ENCODE measurements at regions not wholly inside any gene's neighbourhood (a gene's known extent, or its start where the extent isn't known, plus 50 kb on each side); places are given as distances from the start of the nearest gene placed in this dataset.

DNA sequence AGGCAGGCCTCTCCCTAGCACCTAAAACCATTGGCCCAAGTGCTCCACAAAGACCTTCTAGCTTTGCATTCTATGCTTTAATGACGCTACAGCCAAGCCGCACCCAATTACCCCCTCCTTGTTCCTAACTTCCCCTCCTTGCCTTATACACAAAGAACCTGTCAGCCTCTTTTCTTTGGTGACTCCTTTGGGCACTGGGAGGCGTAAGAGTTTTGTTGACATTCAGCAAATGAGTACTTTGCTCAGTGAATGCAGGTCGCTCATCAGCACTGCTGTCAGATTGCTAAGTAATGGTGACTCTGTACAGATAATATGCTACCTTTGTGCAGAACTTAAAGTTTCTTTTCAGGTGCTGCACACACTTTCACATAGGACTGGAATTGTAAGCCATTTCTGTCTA is 187.6 kb upstream of the FAM78B start:
- H3K27me3 ChIP-seq, result no peaks in the 10 kb centered on the region
- intact Hi-C loops (cut with DNase I), result no loop called here
- DNase-seq, result no peak

GRCh38 chr1:166365081-166365480 is 198.3 kb upstream of the FAM78B start:
- TF ChIP-seq, protein P1, sequence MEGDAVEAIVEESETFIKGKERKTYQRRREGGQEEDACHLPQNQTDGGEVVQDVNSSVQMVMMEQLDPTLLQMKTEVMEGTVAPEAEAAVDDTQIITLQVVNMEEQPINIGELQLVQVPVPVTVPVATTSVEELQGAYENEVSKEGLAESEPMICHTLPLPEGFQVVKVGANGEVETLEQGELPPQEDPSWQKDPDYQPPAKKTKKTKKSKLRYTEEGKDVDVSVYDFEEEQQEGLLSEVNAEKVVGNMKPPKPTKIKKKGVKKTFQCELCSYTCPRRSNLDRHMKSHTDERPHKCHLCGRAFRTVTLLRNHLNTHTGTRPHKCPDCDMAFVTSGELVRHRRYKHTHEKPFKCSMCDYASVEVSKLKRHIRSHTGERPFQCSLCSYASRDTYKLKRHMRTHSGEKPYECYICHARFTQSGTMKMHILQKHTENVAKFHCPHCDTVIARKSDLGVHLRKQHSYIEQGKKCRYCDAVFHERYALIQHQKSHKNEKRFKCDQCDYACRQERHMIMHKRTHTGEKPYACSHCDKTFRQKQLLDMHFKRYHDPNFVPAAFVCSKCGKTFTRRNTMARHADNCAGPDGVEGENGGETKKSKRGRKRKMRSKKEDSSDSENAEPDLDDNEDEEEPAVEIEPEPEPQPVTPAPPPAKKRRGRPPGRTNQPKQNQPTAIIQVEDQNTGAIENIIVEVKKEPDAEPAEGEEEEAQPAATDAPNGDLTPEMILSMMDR (IDR thresholded peaks at IDR 0.05), result no peak
- Histone ChIP-seq H3K36me3 (no peaks in the 10 kb centered on the region), H3K27me3 (no peaks in the 10 kb centered on the region), H3K4me1 (no peaks in the 10 kb centered on the region), H3K9me3 (no peaks in the 10 kb centered on the region), H3K4me3 (no peak overlapping the region), H3K27ac (no peak overlapping the region)
- no peak for ATAC-seq
- DNase-seq, result no peak
- intact Hi-C loops (cut with DNase I), result no loop called here

More for the DNA sequence above, 187.6 kb upstream of the FAM78B start:
- Histone ChIP-seq H3K27ac (no peak overlapping the region), H3K9me3 (no peaks in the 10 kb centered on the region), H3K4me3 (no peak overlapping the region), H3K36me3 (no peaks in the 10 kb centered on the region), H3K4me1 (no peaks in the 10 kb centered on the region)
- ATAC-seq, result no peak
- TF ChIP-seq, protein P1 (IDR thresholded peaks at IDR 0.05), result no peak

GRCh38 chr1:166368030-166368429 is 201.2 kb upstream of the FAM78B start:
- Histone ChIP-seq H3K4me3 (no peak overlapping the region), H3K27ac (no peak overlapping the region), H3K36me3 (no peaks in the 10 kb centered on the region), H3K4me1 (no peaks in the 10 kb centered on the region), H3K27me3 (no peaks in the 10 kb centered on the region), H3K9me3 (no peaks in the 10 kb centered on the region)
- TF ChIP-seq, protein P1 (IDR thresholded peaks at IDR 0.05), result no peak
- intact Hi-C loops (cut with DNase I), result no loop called here
- ATAC-seq, result no peak
- DNase-seq, result no peak

GRCh38 chr1:166377896-166378295 is 211.1 kb upstream of the FAM78B start:
- Histone ChIP-seq H3K4me3 (no peak overlapping the region), H3K27ac (no peak overlapping the region), H3K9me3 (no peaks in the 10 kb centered on the region), H3K4me1 (no peaks in the 10 kb centered on the region), H3K36me3 (no peaks in the 10 kb centered on the region), H3K27me3 (peaks cover 4% of the 10 kb centered on the region)
- no peak for ATAC-seq
- intact Hi-C loops (cut with DNase I), result no loop called here
- DNase-seq, result no peak
- TF ChIP-seq, protein P1 (IDR thresholded peaks at IDR 0.05), result no peak

DNA sequence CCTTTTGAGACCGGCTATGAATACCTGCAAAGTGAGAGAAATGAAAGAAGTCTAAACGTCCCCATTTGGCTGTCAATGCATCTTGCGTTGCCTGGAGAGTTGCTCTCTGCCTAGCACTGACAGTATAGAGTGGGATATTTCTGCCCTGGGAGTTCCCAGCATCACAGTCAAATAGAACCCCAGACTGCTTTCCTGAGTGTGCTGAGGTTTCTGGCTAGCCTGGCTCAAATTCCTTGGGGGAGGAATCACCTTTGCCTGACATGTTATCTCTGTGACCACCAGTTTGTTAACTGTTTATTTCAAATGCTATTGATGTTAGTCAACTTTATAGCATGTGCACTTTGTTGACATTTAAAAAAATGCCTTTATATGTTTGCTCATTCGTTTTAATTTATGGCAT is 212.0 kb upstream of the FAM78B start:
- H3K27me3 ChIP-seq, result peaks cover 4% of the 10 kb centered on the region
- intact Hi-C loops (cut with DNase I), result no loop called here
- H3K9me3 ChIP-seq, result no peaks in the 10 kb centered on the region
- TF ChIP-seq, protein P1 (IDR thresholded peaks at IDR 0.05), result no peak
- H3K27ac ChIP-seq, result no peak overlapping the region
- no peak for DNase-seq
- H3K4me3 ChIP-seq, result no peak overlapping the region
- ATAC-seq, result no peak
- H3K36me3 ChIP-seq, result no peaks in the 10 kb centered on the region
- no peaks in the 10 kb centered on the region for H3K4me1 ChIP-seq

- H3K27me3 ChIP-seq, result peaks cover 4% of the 10 kb centered on the region
- no peak overlapping the region for H3K27ac ChIP-seq
- no peak for ATAC-seq
- TF ChIP-seq, protein P1 (IDR thresholded peaks at IDR 0.05), result no peak
- H3K4me1 ChIP-seq, result no peaks in the 10 kb centered on the region
- no peak overlapping the region for H3K4me3 ChIP-seq
- no peak for DNase-seq
- H3K36me3 ChIP-seq, result no peaks in the 10 kb centered on the region
- intact Hi-C loops (cut with DNase I), result no loop called here
- H3K9me3 ChIP-seq, result no peaks in the 10 kb centered on the region
Measured at GRCh38 chr1:166379447-166379846, 212.6 kb upstream of the FAM78B start.
